ENCODE measurements at regions not wholly inside any gene's neighbourhood (a gene's known extent, or its start where the extent isn't known, plus 50 kb on each side); places are given as distances from the start of the nearest gene placed in this dataset.

DNA sequence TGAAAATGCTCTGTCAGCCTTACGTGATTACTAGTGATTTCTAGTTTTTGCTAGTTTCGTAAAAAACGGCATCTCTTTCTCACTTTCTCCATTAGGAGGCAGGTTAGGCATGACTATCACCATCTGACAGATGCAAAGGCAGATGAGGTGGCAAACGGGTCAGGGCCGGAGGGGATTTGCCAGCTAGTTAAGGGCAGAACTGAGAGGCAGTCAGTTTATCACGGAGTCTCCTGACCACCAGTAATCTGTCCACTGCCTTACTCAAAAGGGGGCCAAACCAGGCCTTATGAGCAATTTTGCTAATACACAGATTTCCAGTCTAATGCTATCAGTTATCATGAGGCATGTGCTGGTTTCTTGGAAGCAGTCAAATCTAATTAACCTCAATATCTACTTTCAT lies 159.3 kb downstream of the TSEN15 start:
- peaks cover 0 to 17% of the 10 kb centered on the region in 2 donors for H3K4me1 ChIP-seq (replicated peaks in 1 of 2)
- WGBS, 4 donors: 37 to 53% (median 49%) methylated on average over 6 of the region's 6 CpGs
- intact Hi-C loops (cut with DNase I): no loop called here
- no peak for TF ChIP-seq POLR2A (IDR thresholded peaks at IDR 0.05)
- TF ChIP-seq CTCF (IDR thresholded peaks at IDR 0.05): peak in 1 of 6 experiments; percentile 12
- H3K27ac ChIP-seq: no peak overlapping the region
- no peaks in the 10 kb centered on the region for H3K36me3 ChIP-seq (replicated peaks in 1 of 2)
- H3K4me3 ChIP-seq: no peak overlapping the region
- no peaks in the 10 kb centered on the region for H3K27me3 ChIP-seq
- H3K9me3 ChIP-seq (replicated peaks in 1 of 3): no peaks in the 10 kb centered on the region
- peak in 2 of 7 donors; percentile 26 to 54 for DNase-seq

- Histone ChIP-seq H3K4me3 (no peak overlapping the region), H3K27ac (no peak overlapping the region), H3K4me1 (replicated peaks in 1 of 2) (peaks cover 0 to 17% of the 10 kb centered on the region in 2 donors), H3K27me3 (no peaks in the 10 kb centered on the region), H3K36me3 (replicated peaks in 1 of 2) (no peaks in the 10 kb centered on the region), H3K9me3 (replicated peaks in 1 of 3) (no peaks in the 10 kb centered on the region)
- peak in 1 of 7 donors; percentile 17 for DNase-seq
- 77 to 88% (median 81%) methylated on average over 7 of the region's 7 CpGs for WGBS, 4 donors
- intact Hi-C loops (cut with DNase I): no loop called here
- TF ChIP-seq CTCF (IDR thresholded peaks at IDR 0.05): no peak
- TF ChIP-seq POLR2A (IDR thresholded peaks at IDR 0.05): no peak
These were observed 161.3 kb downstream of the TSEN15 start for GRCh38 chr1:184212649-184213314.

DNA sequence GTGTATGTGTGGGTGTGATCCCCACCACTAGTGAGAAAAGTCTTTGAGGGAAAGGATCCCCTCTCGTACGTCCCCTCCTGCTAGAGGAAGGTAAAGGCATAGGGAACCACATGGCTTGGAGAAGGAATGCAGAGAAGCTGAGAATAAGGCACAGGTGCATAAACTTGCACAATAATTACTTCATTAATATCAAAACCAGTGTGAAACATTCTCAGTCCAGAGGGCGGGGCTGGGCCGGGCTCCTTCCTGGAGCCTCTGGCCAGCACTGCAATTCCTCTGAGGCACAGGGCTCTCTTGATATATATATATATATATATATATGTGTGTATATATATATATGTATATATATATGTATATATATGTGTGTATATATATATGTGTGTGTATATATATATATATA lies 162.6 kb downstream of the TSEN15 start:
- Histone ChIP-seq H3K27ac (no peak overlapping the region), H3K36me3 (replicated peaks in 1 of 2) (no peaks in the 10 kb centered on the region), H3K9me3 (replicated peaks in 1 of 3) (no peaks in the 10 kb centered on the region), H3K27me3 (no peaks in the 10 kb centered on the region), H3K4me1 (replicated peaks in 1 of 2) (peaks cover 0 to 17% of the 10 kb centered on the region in 2 donors), H3K4me3 (no peak overlapping the region)
- no peak for DNase-seq
- intact Hi-C loops (cut with DNase I): no loop called here
- WGBS, 4 donors: 85 to 96% (median 94%) methylated on average over 4 of the region's 4 CpGs
- TF ChIP-seq POLR2A (IDR thresholded peaks at IDR 0.05) (no peak), CTCF (IDR thresholded peaks at IDR 0.05) (no peak)

- no peak for TF ChIP-seq POLR2A (IDR thresholded peaks at IDR 0.05)
- TF ChIP-seq CTCF (IDR thresholded peaks at IDR 0.05): no peak
- no peak for DNase-seq
- peaks cover 0 to 10% of the 10 kb centered on the region in 2 donors for H3K4me1 ChIP-seq (replicated peaks in 1 of 2)
- H3K27ac ChIP-seq: no peak overlapping the region
- no peaks in the 10 kb centered on the region for H3K9me3 ChIP-seq (replicated peaks in 1 of 3)
- no peaks in the 10 kb centered on the region for H3K27me3 ChIP-seq
- WGBS, 4 donors: 85 to 92% (median 89%) methylated on average over 6 of the region's 6 CpGs
- intact Hi-C loops (cut with DNase I): no loop called here
- H3K4me3 ChIP-seq: no peak overlapping the region
- H3K36me3 ChIP-seq (replicated peaks in 1 of 2): no peaks in the 10 kb centered on the region
These were observed 163.9 kb downstream of the TSEN15 start for GRCh38 chr1:184215274-184215925.
